AG10803 (cell line): ENCODE measurements at regions not wholly inside any gene's neighbourhood (a gene's known extent, or its start where the extent isn't known, plus 50 kb on each side); places are given as distances from the start of the nearest gene placed in this dataset.

Experiments used
- DNase-seq: peaks from one replicate; pipeline ENCODE4 v3.0.0; 2010; ENCODE audit warnings: low read depth
- H3K4me3 ChIP-seq: 2 replicates; pipeline ENCODE4 v1.5.1; 2011; ENCODE audit warnings: mild to moderate bottlenecking, low read length, control low read depth
- TF ChIP-seq, protein P1 (sequence below): conservative IDR thresholded peaks from 2 replicates; pipeline ENCODE4 v1.5.1; 2011; ENCODE audit warnings: mild to moderate bottlenecking, low read length, control low read depth, inconsistent platforms

DNA sequence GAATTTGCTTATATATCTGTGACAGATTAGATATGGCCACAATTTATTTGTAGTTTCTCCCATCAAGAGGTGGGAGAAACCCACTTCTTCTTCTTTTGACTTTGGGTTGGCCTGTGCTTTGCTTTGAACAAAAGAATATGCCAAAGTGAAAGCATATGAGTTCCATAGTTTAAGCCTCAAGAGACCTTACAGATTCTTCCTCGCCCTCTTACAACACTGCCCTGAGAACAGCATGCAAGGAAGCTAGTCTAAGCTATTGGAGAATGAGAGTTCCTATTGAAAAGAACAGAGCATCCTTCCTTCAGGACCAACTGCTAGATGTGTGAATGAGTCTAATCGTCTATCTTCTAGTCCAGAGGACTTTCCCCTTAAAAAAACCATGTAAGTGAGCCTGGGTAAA lies 394.8 kb downstream of the TUSC7 start:
- no peak overlapping the region for H3K4me3 ChIP-seq
- TF ChIP-seq, protein P1, sequence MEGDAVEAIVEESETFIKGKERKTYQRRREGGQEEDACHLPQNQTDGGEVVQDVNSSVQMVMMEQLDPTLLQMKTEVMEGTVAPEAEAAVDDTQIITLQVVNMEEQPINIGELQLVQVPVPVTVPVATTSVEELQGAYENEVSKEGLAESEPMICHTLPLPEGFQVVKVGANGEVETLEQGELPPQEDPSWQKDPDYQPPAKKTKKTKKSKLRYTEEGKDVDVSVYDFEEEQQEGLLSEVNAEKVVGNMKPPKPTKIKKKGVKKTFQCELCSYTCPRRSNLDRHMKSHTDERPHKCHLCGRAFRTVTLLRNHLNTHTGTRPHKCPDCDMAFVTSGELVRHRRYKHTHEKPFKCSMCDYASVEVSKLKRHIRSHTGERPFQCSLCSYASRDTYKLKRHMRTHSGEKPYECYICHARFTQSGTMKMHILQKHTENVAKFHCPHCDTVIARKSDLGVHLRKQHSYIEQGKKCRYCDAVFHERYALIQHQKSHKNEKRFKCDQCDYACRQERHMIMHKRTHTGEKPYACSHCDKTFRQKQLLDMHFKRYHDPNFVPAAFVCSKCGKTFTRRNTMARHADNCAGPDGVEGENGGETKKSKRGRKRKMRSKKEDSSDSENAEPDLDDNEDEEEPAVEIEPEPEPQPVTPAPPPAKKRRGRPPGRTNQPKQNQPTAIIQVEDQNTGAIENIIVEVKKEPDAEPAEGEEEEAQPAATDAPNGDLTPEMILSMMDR, result no peak
- DNase-seq, result peak; percentile 18

DNA sequence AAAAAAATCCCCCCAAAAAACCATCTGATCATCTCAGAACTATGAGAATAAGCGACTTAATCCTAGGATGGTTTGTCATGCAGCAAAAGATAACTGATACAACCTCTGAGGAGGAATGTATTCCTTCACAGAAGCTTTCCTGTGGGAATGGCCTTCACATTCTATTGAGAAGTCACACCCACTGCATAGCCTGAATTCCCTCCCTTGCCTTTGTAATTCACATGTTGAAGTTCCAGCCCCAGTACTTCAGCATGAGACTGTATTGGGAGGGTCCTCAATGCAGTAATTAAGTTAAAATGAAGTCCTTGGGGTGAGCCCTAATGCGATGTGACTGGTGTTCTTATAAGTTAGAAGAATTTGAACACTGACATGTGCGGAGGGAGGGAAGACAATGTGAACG lies 395.2 kb downstream of the TUSC7 start:
- H3K4me3 ChIP-seq, result no peak overlapping the region
- no peak for DNase-seq
- TF ChIP-seq, protein P1, result no peak

DNA sequence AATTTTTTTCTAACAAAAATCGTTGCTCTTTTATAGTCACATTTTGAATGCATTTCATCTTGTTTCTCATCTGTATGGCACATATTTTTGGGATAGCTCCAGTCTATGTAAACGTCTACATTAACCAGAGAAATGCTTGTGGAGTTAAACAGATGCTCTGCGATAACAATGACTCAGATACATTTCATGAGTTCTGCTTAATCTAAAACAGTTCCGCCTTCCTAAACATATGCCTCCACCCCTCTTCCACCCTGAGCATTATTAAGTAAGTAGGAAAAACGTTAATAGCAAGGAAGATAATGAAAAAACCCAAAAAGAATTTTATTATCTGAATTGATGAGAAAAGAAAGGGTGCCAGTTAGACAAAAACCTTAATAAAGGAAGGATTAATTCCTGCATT lies 396.1 kb downstream of the TUSC7 start:
- DNase-seq, result peak; percentile 53
- H3K4me3 ChIP-seq, result no peak overlapping the region
- TF ChIP-seq, protein P1, result no peak

DNA sequence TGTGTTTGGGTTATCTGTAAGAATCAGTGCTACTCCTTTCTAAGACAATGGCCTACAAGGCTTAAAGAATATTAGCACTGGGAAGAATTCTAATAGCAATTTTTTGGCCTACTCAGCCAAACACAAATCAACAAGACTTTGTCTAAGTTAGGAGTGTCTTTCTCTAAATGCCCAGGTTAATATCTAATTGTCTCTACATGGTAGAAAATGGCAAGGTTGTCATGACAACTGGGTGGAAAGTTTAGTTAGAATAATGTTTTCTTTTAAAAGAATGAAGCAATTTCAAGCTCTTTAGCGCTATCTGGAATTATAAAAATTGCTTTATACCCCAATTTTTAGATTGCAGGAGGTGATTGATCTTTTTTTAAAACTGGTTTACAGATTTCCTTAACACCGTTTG lies 396.8 kb downstream of the TUSC7 start:
- TF ChIP-seq, protein P1, result no peak
- no peak for DNase-seq
- H3K4me3 ChIP-seq, result no peak overlapping the region

DNA sequence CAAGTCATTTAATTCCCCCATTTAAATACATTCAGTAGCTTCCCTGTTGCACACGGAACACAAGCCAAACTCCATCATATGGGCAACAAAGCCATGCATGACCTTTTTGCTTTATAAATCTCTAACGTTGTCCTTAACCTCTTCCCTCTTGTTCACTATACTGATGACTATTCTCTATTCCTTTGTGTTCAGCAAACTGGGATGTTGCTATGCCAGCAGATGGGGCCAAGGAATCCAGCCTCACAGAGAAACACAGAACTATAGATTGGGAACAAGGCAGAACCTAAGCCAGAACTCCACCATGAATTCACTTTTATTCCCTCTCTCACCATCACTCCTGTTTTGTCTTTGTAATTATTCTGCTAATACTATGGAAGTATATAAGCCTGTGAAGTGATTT lies 398.4 kb downstream of the TUSC7 start:
- TF ChIP-seq, protein P1, result no peak
- no peak for DNase-seq
- no peak overlapping the region for H3K4me3 ChIP-seq

DNA sequence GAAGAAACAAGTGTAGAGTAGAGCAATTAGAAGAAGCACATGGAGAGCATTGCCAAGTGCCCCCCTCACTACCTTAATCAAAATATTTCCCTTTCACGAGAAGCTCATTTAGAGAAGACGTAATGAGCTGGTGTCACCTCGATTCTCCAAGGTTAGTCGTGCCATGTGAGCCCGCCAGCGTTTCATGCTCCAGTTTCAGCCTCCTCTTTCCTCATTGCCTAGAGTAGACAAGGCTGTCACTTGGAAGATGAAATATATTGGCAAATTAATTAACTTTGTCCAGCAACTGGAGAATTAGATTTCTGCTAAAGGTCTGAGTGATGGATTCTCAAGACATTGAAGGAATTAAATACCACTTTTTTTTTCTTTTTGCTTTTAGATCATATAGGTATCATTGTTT lies 399.6 kb downstream of the TUSC7 start:
- H3K4me3 ChIP-seq, result no peak overlapping the region
- TF ChIP-seq, protein P1, result no peak
- no peak for DNase-seq

DNA sequence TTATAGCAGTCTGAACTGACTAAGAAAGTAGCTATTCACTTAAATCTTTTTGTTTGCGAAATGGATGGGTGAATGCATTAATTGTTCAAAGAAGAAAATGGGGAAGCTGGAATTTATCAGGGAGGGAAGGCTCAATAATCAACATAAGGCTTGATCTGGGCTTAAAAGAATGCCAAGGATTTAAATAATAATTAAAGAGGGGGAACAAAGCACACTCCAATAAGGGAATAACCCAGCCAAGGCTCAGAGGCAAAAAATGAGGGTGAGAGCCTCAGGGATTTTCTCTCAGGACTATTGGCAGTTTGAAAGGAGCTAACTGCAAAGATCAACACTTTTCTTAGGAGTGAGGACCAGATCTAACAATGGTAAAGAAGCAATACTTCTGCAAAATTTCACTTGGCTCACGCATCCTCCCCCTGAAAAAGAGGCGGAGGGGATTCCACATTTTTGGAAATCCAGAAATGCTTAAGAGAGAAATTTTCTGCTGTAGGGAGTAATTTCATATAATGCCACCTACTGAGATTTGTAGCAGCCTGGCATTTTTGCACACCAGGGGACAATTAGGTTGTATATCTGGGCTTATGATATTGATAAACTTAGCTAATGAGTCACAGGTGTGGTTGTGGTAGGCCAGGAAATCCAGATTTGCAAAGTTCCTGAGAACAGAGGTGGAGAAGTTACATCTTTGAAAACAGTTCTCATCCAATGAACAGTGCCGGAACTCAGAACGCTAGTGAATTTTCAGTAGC lies 405.1 kb downstream of the TUSC7 start:
- no peak for DNase-seq
- TF ChIP-seq, protein P1, result no peak
- H3K4me3 ChIP-seq, result no peak overlapping the region
